Naive thymus-derived CD4-positive, alpha-beta T cell (primary cell): ENCODE measurements at regions not wholly inside any gene's neighbourhood (a gene's known extent, or its start where the extent isn't known, plus 50 kb on each side); places are given as distances from the start of the nearest gene placed in this dataset.
"Not testable (repeated sequence)": the region's sequence is repeated elsewhere in the genome, so short reads cannot be mapped to it uniquely, and the experiment has no call there.

Experiments used
- ATAC-seq: fragments of 150-1000 bp; cut with Tn5 transposase; 2 replicates; pipeline ENCODE4 v1.10.0; 2021; ENCODE audit warnings: mild to moderate bottlenecking, moderate library complexity
- CTCF ChIA-PET: fragments of 350-600 bp; sonication (Branson Sonifier 250); formaldehyde crosslinking; loops from one replicate; lab custom pipeline; 2021; ENCODE audit warnings: antibody characterized with exemption; lab: Charles Lee
- POLR2A ChIA-PET: fragments of 350-600 bp; sonication (Branson Sonifier 250); formaldehyde crosslinking; loops from one replicate; lab custom pipeline; 2021; ENCODE audit warnings: antibody characterized with exemption, inconsistent platforms; lab: Charles Lee
- DNase-seq, 9 donors: peaks; one replicate each; pipeline versions ENCODE4 v3.0.0 to v3.0.0-alpha.2; 2020 to 2022; ENCODE audit warnings: mixed read lengths in 1 of 9
- H3K27ac ChIP-seq: one replicate; pipeline ENCODE4 v1.7.0; 2013; ENCODE audit warnings: mild to moderate bottlenecking, low read depth, low read length, moderate library complexity
- H3K27me3 ChIP-seq, 2 donors: one replicate each; pipeline ENCODE4 v1.7.0; 2013; ENCODE audit warnings: low read length in 2 of 2, mild to moderate bottlenecking in 2 of 2, moderate library complexity in 2 of 2; ENCODE audit not compliant: control insufficient read depth in 2 of 2, insufficient read depth in 2 of 2
- H3K36me3 ChIP-seq, 3 experiments: 1 replicate in 2 of 3; 2 replicates in 1 of 3; pipeline ENCODE4 v1.7.0; 2013; ENCODE audit warnings: low read length in 3 of 3, mild to moderate bottlenecking in 3 of 3, moderate library complexity in 1 of 3; ENCODE audit not compliant: insufficient read depth in 3 of 3, control insufficient read depth in 2 of 3
- H3K4me1 ChIP-seq, 2 donors: one replicate each; pipeline ENCODE4 v1.7.0; 2013; ENCODE audit warnings: low read length in 2 of 2, mild to moderate bottlenecking in 2 of 2, moderate library complexity in 1 of 2; ENCODE audit not compliant: control insufficient read depth in 2 of 2, insufficient read depth in 2 of 2
- H3K4me3 ChIP-seq: 2 replicates; pipeline ENCODE4 v1.7.0; 2013; ENCODE audit warnings: mild to moderate bottlenecking, low read length
- H3K9me3 ChIP-seq, 3 experiments: 1 replicate in 2 of 3; 2 replicates in 1 of 3; pipeline ENCODE4 v1.7.0; 2013; ENCODE audit warnings: low read length in 3 of 3; ENCODE audit not compliant: control insufficient read depth in 2 of 3
- H3K27ac Mint-ChIP-seq, 9 donors: one replicate each; pipeline ENCODE4 v1.8.0; 2020 to 2022; ENCODE audit warnings: mixed read lengths in 9 of 9, mild to moderate bottlenecking in 8 of 9, moderate library complexity in 5 of 9, inconsistent platforms in 2 of 9
- H3K27me3 Mint-ChIP-seq, 5 donors: one replicate each; pipeline ENCODE4 v1.8.0; 2021 to 2022; ENCODE audit warnings: mixed read lengths in 5 of 5, mild to moderate bottlenecking in 1 of 5
- H3K36me3 Mint-ChIP-seq, 5 donors: one replicate each; pipeline ENCODE4 v1.8.0; 2020 to 2022; ENCODE audit warnings: mixed read lengths in 5 of 5, mild to moderate bottlenecking in 3 of 5, inconsistent platforms in 1 of 5
- H3K4me1 Mint-ChIP-seq, 7 donors: one replicate each; pipeline ENCODE4 v1.8.0; 2020 to 2022; ENCODE audit warnings: mixed read lengths in 7 of 7, mild to moderate bottlenecking in 3 of 7, inconsistent platforms in 1 of 7
- H3K4me3 Mint-ChIP-seq, 10 donors: one replicate each; pipeline ENCODE4 v1.8.0; 2020 to 2022; ENCODE audit warnings: mild to moderate bottlenecking in 10 of 10, mixed read lengths in 10 of 10, moderate library complexity in 6 of 10, inconsistent platforms in 2 of 10
- H3K9me3 Mint-ChIP-seq, 11 donors: one replicate each; pipeline ENCODE4 v1.8.0; 2020 to 2022; ENCODE audit warnings: mixed read lengths in 11 of 11, mild to moderate bottlenecking in 4 of 11, inconsistent platforms in 1 of 11, moderate library complexity in 1 of 11
- intact Hi-C, 2 donors: fragments of 100-400 bp; cut with micrococcal nuclease; formaldehyde crosslinking; loops; one replicate each; pipeline ENCODE4 v1.15.1; 2023

DNA sequence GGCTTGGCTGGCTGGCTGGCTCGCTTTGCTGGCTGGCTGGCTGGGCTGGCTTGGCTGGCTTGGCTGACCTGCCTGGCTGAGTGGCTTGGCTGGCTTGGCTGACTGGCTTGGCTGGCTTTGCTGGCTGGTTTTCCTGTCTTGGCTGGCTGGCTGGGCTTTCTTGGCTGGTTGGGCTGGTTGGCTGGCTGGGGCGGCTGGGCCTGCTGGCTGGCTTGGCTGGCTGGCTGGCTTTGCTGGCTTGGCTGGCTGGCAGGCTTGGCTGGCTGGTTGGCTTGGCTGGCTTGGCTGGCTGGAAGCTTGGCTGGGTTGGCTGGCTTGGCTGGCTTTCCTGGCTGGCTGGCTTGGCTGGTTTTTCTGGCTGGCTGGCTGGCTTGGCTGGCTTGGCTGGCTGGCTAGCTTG, 435.6 kb downstream of the GOLGA6L6 start:
- no peak overlapping the region for H3K27ac ChIP-seq
- DNase-seq (peak in 1 of 9 donors; percentile 7), ATAC-seq (no peak)
- ChIA-PET POLR2A (no interaction called here), CTCF (no interaction called here)
- no peaks in the 10 kb centered on the region for H3K4me1 Mint-ChIP-seq
- H3K4me3 Mint-ChIP-seq: no peak overlapping the region
- H3K9me3 Mint-ChIP-seq: no peaks in the 10 kb centered on the region
- H3K4me1 ChIP-seq: no peaks in the 10 kb centered on the region
- H3K9me3 ChIP-seq: no peaks in the 10 kb centered on the region
- intact Hi-C loops: no loop called here
- H3K27me3 Mint-ChIP-seq: no peaks in the 10 kb centered on the region
- no peak overlapping the region for H3K4me3 ChIP-seq
- H3K27me3 ChIP-seq: no peaks in the 10 kb centered on the region
- H3K36me3 Mint-ChIP-seq: no peaks in the 10 kb centered on the region
- H3K36me3 ChIP-seq: no peaks in the 10 kb centered on the region
- H3K27ac Mint-ChIP-seq: no peak overlapping the region

GRCh38 chr15:20105011-20105990, 436.3 kb downstream of the GOLGA6L6 start:
- H3K27me3 Mint-ChIP-seq, intact Hi-C loops, H3K4me3 ChIP-seq, POLR2A ChIA-PET, H3K4me1 Mint-ChIP-seq, CTCF ChIA-PET, H3K36me3 Mint-ChIP-seq, H3K4me3 Mint-ChIP-seq, ATAC-seq, H3K9me3 ChIP-seq, H3K27ac ChIP-seq, H3K36me3 ChIP-seq, DNase-seq, H3K27me3 ChIP-seq, H3K9me3 Mint-ChIP-seq, H3K4me1 ChIP-seq, H3K27ac Mint-ChIP-seq: not testable (repeated sequence)

- CTCF ChIA-PET, intact Hi-C loops: not testable (repeated sequence)
Measured at GRCh38 chr15:20104551-20104950, 437.0 kb downstream of the GOLGA6L6 start.

DNA sequence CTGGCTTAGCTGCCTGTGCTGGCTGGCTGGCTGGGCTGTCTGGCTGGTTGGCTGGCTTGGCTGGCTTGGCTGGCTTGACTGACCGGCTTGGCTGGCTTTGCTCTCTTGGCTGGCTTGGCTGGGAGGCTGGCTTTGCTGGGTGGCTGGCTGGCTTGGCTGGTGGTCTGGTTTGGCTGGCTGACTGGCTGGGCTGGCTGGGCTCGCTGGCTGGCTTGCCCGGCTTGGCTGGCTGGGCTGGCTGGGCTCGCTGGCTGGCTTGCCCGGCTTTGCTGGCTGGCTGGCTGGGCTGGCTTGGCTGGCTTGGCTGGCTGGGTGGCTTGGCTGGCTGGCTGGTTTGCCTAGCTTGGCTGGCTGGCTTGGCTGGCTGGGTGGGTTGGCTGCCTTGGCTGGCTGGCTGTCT, 438.7 kb downstream of the GOLGA6L6 start:
- H3K36me3 Mint-ChIP-seq, H3K4me3 Mint-ChIP-seq, H3K4me1 ChIP-seq, intact Hi-C loops, H3K27me3 Mint-ChIP-seq, POLR2A ChIA-PET, CTCF ChIA-PET, H3K27ac ChIP-seq, H3K27ac Mint-ChIP-seq, H3K4me3 ChIP-seq, H3K4me1 Mint-ChIP-seq, H3K36me3 ChIP-seq, H3K9me3 ChIP-seq, H3K9me3 Mint-ChIP-seq, H3K27me3 ChIP-seq, ATAC-seq: not testable (repeated sequence)
- DNase-seq: peak in 3 of 9 donors; percentile 10 to 25 (median 14)

More at GRCh38 chr15:20104551-20104950, 437.0 kb downstream of the GOLGA6L6 start:
- H3K36me3 ChIP-seq, H3K27ac Mint-ChIP-seq, H3K27ac ChIP-seq, H3K27me3 ChIP-seq, POLR2A ChIA-PET, H3K4me3 Mint-ChIP-seq, H3K9me3 Mint-ChIP-seq, H3K4me1 ChIP-seq, H3K9me3 ChIP-seq, H3K36me3 Mint-ChIP-seq, ATAC-seq, H3K4me1 Mint-ChIP-seq, H3K27me3 Mint-ChIP-seq, H3K4me3 ChIP-seq: not testable (repeated sequence)
- DNase-seq: peak in 1 of 9 donors; percentile 25

DNA sequence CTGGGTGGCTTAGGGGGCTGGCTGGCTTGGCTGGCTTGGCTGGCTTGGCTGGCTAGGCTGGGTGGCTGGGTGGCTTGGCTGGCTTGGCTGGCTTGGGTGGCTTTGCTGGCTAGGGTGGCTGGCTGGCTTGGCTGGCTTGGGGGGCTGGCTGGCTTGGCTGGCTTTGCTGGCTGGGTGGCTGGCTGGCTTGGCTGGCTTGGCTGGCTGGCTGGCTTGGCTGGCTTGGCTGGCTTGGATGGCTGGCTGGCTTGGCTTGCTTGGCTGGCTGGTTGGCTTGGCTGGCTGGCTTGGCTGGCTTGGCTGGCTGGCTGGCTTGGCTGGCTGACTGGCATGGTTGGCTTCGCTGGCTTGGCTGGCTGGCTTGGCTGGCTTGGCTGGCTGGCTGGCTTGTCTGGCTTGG, 439.4 kb downstream of the GOLGA6L6 start:
- H3K4me1 Mint-ChIP-seq, H3K27ac ChIP-seq, H3K27me3 ChIP-seq, intact Hi-C loops, POLR2A ChIA-PET, ATAC-seq, H3K4me1 ChIP-seq, H3K36me3 ChIP-seq, CTCF ChIA-PET, H3K27me3 Mint-ChIP-seq, H3K27ac Mint-ChIP-seq, H3K4me3 Mint-ChIP-seq, H3K4me3 ChIP-seq, H3K36me3 Mint-ChIP-seq, H3K9me3 Mint-ChIP-seq, H3K9me3 ChIP-seq: not testable (repeated sequence)
- peak in 4 of 9 donors; percentile 7 to 22 (median 15) for DNase-seq

DNA sequence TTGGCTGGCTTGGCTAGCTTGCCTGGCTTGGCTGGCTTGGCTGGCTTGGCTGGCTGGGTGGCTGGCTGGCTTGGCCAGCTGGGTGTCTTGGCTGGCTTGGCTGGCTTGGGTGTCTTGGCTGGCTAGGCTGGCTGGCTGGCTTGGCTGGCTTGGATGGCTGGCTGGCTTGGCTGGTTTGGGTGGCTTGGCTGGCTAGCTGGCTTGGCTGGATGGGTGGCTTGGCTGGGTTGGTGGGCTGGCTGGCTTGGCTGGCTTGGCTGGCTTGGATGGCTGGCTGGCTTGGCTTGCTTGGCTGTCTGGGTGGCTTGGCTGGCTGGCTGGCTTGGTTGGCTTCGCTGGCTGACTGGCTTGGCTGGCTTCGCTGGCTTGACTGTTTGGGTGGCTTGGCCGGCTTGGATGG, 440.3 kb downstream of the GOLGA6L6 start:
- H3K36me3 Mint-ChIP-seq, CTCF ChIA-PET, H3K4me3 Mint-ChIP-seq: not testable (repeated sequence)

More for the DNA sequence above, 440.3 kb downstream of the GOLGA6L6 start:
- ATAC-seq, H3K27ac Mint-ChIP-seq, H3K9me3 Mint-ChIP-seq, H3K9me3 ChIP-seq, H3K4me1 Mint-ChIP-seq, DNase-seq, H3K36me3 ChIP-seq, H3K27me3 Mint-ChIP-seq, POLR2A ChIA-PET, H3K4me3 ChIP-seq, intact Hi-C loops, H3K4me1 ChIP-seq, H3K27ac ChIP-seq, H3K27me3 ChIP-seq: not testable (repeated sequence)
